CD4-positive, alpha-beta memory T cell (primary cell): ENCODE measurements at regions not wholly inside any gene's neighbourhood (a gene's known extent, or its start where the extent isn't known, plus 50 kb on each side); places are given as distances from the start of the nearest gene placed in this dataset.

Experiments used
- CTCF ChIA-PET: fragments of 350-600 bp; sonication (Branson Sonifier 250); formaldehyde crosslinking; loops from one replicate; lab custom pipeline; 2021; ENCODE audit warnings: inconsistent platforms; ENCODE audit not compliant: partially characterized antibody; lab: Charles Lee
- POLR2A ChIA-PET: fragments of 350-600 bp; sonication (Branson Sonifier 250); formaldehyde crosslinking; loops from one replicate; lab custom pipeline; 2021; ENCODE audit not compliant: partially characterized antibody; lab: Charles Lee
- DNase-seq, 5 donors: peaks; one replicate each; pipeline versions ENCODE4 v3.0.0 to v3.0.0-alpha.2; 2020 to 2022; ENCODE audit warnings: mixed read lengths in 1 of 5
- H3K27ac ChIP-seq: one replicate; pipeline ENCODE4 v1.7.0; 2013; ENCODE audit warnings: low read depth, low read length
- H3K27me3 ChIP-seq: 2 replicates; pipeline ENCODE4 v1.7.0; 2013; ENCODE audit warnings: mild to moderate bottlenecking, low read length, moderate library complexity; ENCODE audit not compliant: insufficient read depth
- H3K36me3 ChIP-seq: 2 replicates; pipeline ENCODE4 v1.7.0; 2013; ENCODE audit warnings: mild to moderate bottlenecking, low read length, moderate library complexity; ENCODE audit not compliant: insufficient read depth
- H3K4me1 ChIP-seq: 2 replicates; pipeline ENCODE4 v1.7.0; 2013; ENCODE audit warnings: mild to moderate bottlenecking, low read length, moderate library complexity; ENCODE audit not compliant: insufficient read depth
- H3K4me3 ChIP-seq, 2 donors: one replicate each; pipeline ENCODE4 v1.7.0; 2013; ENCODE audit warnings: low read length in 2 of 2, mild to moderate bottlenecking in 1 of 2
- H3K9me3 ChIP-seq, 2 donors: one replicate each; pipeline ENCODE4 v1.7.0; 2013; ENCODE audit warnings: low read length in 2 of 2, control low read depth in 1 of 2; ENCODE audit not compliant: control insufficient read depth in 1 of 2
- H3K27ac Mint-ChIP-seq, 7 donors: one replicate each; pipeline ENCODE4 v1.8.0; 2020 to 2021; ENCODE audit warnings: mixed read lengths in 7 of 7, mild to moderate bottlenecking in 6 of 7, inconsistent platforms in 3 of 7, moderate library complexity in 3 of 7
- H3K27me3 Mint-ChIP-seq, 2 donors: one replicate each; pipeline ENCODE4 v1.8.0; 2020 to 2021; ENCODE audit warnings: mixed read lengths in 2 of 2
- H3K36me3 Mint-ChIP-seq, 2 donors: one replicate each; pipeline ENCODE4 v1.8.0; 2020 to 2021; ENCODE audit warnings: mixed read lengths in 2 of 2, inconsistent platforms in 1 of 2, mild to moderate bottlenecking in 1 of 2
- H3K4me1 Mint-ChIP-seq, 4 donors: one replicate each; pipeline ENCODE4 v1.8.0; 2020 to 2021; ENCODE audit warnings: mixed read lengths in 4 of 4, mild to moderate bottlenecking in 1 of 4
- H3K4me3 Mint-ChIP-seq, 8 donors: one replicate each; pipeline ENCODE4 v1.8.0; 2020 to 2021; ENCODE audit warnings: mixed read lengths in 8 of 8, mild to moderate bottlenecking in 7 of 8, moderate library complexity in 6 of 8, inconsistent platforms in 3 of 8
- H3K9me3 Mint-ChIP-seq, 8 donors: one replicate each; pipeline ENCODE4 v1.8.0; 2020 to 2021; ENCODE audit warnings: mixed read lengths in 8 of 8, mild to moderate bottlenecking in 5 of 8, inconsistent platforms in 3 of 8, moderate library complexity in 1 of 8
- intact Hi-C: fragments of 100-400 bp; cut with micrococcal nuclease; formaldehyde crosslinking; loops from one replicate; pipeline ENCODE4 v1.15.1; 2023

DNA sequence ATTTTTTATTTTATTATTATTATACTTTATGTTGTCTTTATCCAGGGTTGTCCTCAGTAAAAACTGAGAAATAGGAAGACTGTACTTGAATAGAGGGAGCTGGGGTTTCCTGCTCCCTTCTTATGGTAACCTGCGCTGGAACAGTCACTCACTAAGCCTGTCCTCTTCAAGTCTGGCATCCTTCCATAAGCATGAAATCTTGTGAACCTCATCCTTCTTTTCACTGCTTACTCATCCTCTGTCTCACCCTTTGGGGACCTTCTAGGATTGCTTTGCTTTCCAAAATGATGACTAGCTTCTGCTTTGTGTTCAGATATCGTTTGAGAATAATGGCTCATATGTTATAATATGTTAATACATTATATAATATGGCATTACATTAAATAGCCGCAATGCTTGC, 90.6 kb downstream of the C6orf118 start:
- H3K27ac Mint-ChIP-seq, result no peak overlapping the region
- POLR2A ChIA-PET, result no interaction called here
- DNase-seq, result no peak
- no peaks in the 10 kb centered on the region for H3K4me1 Mint-ChIP-seq
- H3K27me3 ChIP-seq, result no peaks in the 10 kb centered on the region
- H3K9me3 Mint-ChIP-seq, result peaks cover 0 to 7% (median 0%) of the 10 kb centered on the region in 8 donors
- no peaks in the 10 kb centered on the region for H3K4me1 ChIP-seq
- H3K36me3 Mint-ChIP-seq, result no peaks in the 10 kb centered on the region
- H3K9me3 ChIP-seq, result no peaks in the 10 kb centered on the region
- no peaks in the 10 kb centered on the region for H3K36me3 ChIP-seq
- intact Hi-C loops, result no loop called here
- H3K27me3 Mint-ChIP-seq, result no peaks in the 10 kb centered on the region
- H3K4me3 ChIP-seq, result no peak overlapping the region
- CTCF ChIA-PET, result no interaction called here
- no peak overlapping the region for H3K4me3 Mint-ChIP-seq
- H3K27ac ChIP-seq, result no peak overlapping the region

DNA sequence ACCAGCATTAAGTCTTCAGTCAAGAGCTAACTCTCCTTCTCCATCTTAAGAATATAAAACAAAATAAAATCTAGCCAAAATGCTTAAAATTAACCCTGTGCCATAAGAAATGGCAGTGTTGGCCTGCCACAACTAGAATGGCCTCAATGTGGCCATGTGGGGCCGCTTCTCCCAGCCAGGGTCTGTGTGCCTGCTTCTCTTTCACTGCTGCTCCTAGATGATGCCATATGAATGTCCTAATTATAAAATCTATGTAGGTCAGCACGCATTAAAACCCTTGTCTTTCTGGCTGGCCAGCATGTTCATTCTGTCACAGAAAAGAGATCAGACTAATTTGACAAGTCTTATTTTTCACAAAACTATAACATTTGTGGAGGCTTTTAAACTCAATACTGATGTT, 102.6 kb downstream of the C6orf118 start:
- H3K4me1 ChIP-seq, result no peaks in the 10 kb centered on the region
- H3K27me3 ChIP-seq, result no peaks in the 10 kb centered on the region
- H3K27me3 Mint-ChIP-seq, result no peaks in the 10 kb centered on the region
- no peak overlapping the region for H3K27ac Mint-ChIP-seq
- H3K27ac ChIP-seq, result no peak overlapping the region
- H3K36me3 Mint-ChIP-seq, result no peaks in the 10 kb centered on the region
- no peak overlapping the region for H3K4me3 Mint-ChIP-seq
- CTCF ChIA-PET, result no interaction called here
- H3K36me3 ChIP-seq, result no peaks in the 10 kb centered on the region
- no peak for DNase-seq
- POLR2A ChIA-PET, result no interaction called here
- intact Hi-C loops, result no loop called here
- no peaks in the 10 kb centered on the region for H3K4me1 Mint-ChIP-seq
- H3K9me3 Mint-ChIP-seq, result peaks cover 0 to 6% (median 3%) of the 10 kb centered on the region in 8 donors
- no peaks in the 10 kb centered on the region for H3K9me3 ChIP-seq
- H3K4me3 ChIP-seq, result no peak overlapping the region

DNA sequence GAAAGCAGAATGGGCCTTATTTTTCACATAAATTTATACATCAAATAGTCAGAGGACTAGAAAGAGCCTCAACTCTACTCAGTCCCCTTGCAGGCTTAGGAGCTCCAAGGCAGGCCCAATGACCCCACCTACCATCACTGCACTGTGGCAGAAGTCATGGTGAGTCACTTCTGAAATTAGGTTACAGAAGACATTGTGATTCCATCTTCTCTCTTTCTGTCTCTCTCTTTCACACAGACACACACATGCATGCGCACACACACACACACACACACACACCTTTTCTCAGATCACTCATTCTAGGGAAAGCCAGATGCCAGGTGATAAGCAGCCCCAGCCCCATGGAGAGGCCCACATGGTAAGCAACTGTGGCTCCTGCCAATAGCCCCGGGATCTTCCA, 103.8 kb downstream of the C6orf118 start:
- no peak overlapping the region for H3K27ac ChIP-seq
- no peaks in the 10 kb centered on the region for H3K9me3 ChIP-seq
- Mint-ChIP-seq H3K4me1 (no peaks in the 10 kb centered on the region), H3K27me3 (no peaks in the 10 kb centered on the region), H3K9me3 (peaks cover 0 to 8% (median 4%) of the 10 kb centered on the region in 8 donors), H3K4me3 (no peak overlapping the region), H3K36me3 (no peaks in the 10 kb centered on the region), H3K27ac (no peak overlapping the region)
- intact Hi-C loops, result no loop called here
- ChIA-PET CTCF (no interaction called here), POLR2A (no interaction called here)
- H3K27me3 ChIP-seq, result no peaks in the 10 kb centered on the region
- DNase-seq, result no peak
- no peaks in the 10 kb centered on the region for H3K36me3 ChIP-seq
- no peaks in the 10 kb centered on the region for H3K4me1 ChIP-seq
- no peak overlapping the region for H3K4me3 ChIP-seq

- H3K9me3 ChIP-seq, result no peaks in the 10 kb centered on the region
- no peaks in the 10 kb centered on the region for H3K27me3 ChIP-seq
- no peaks in the 10 kb centered on the region for H3K4me1 Mint-ChIP-seq
- H3K9me3 Mint-ChIP-seq, result peaks cover 0 to 13% (median 3%) of the 10 kb centered on the region in 8 donors
- POLR2A ChIA-PET, result no interaction called here
- H3K4me3 ChIP-seq, result no peak overlapping the region
- DNase-seq, result no peak
- no peak overlapping the region for H3K4me3 Mint-ChIP-seq
- H3K36me3 ChIP-seq, result no peaks in the 10 kb centered on the region
- H3K27ac Mint-ChIP-seq, result no peak overlapping the region
- no peak overlapping the region for H3K27ac ChIP-seq
- CTCF ChIA-PET, result no interaction called here
- H3K27me3 Mint-ChIP-seq, result no peaks in the 10 kb centered on the region
- H3K36me3 Mint-ChIP-seq, result no peaks in the 10 kb centered on the region
- intact Hi-C loops, result no loop called here
- H3K4me1 ChIP-seq, result no peaks in the 10 kb centered on the region
Measured at GRCh38 chr6:165204807-165205545, 104.4 kb downstream of the C6orf118 start.

DNA sequence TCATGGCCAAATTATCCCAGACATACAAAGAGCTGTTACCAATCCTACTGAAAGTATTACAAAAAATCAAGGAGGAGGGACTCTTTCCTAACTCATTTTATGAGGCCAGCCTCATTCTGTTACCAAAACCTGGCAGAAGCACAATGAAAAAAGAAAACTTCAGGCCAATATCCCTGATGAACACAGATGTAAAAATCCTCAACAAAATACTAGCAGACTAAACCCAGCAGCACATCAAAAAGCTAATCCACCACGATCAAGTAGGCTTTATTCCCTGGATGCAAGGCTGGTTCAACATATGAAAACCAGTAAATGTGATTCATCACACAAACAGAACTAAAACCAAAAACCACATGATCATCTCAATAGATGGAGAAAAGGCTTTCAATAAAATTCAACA, 109.2 kb downstream of the C6orf118 start:
- ChIA-PET CTCF (no interaction called here), POLR2A (no interaction called here)
- H3K4me1 ChIP-seq, result no peaks in the 10 kb centered on the region
- no peak overlapping the region for H3K27ac ChIP-seq
- Mint-ChIP-seq H3K4me3 (no peak overlapping the region), H3K9me3 (peaks cover 0 to 14% (median 6%) of the 10 kb centered on the region in 8 donors), H3K36me3 (no peaks in the 10 kb centered on the region), H3K4me1 (no peaks in the 10 kb centered on the region), H3K27me3 (peaks cover 0 to 1% of the 10 kb centered on the region in 2 donors), H3K27ac (no peak overlapping the region)
- intact Hi-C loops, result no loop called here
- H3K36me3 ChIP-seq, result no peaks in the 10 kb centered on the region
- H3K4me3 ChIP-seq, result no peak overlapping the region
- peaks cover 0 to 2% of the 10 kb centered on the region in 2 donors for H3K9me3 ChIP-seq
- no peaks in the 10 kb centered on the region for H3K27me3 ChIP-seq
- DNase-seq, result no peak

- no peak for DNase-seq
- Histone ChIP-seq H3K4me1 (no peaks in the 10 kb centered on the region), H3K27ac (no peak overlapping the region), H3K27me3 (no peaks in the 10 kb centered on the region), H3K36me3 (no peaks in the 10 kb centered on the region), H3K4me3 (no peak overlapping the region), H3K9me3 (no peaks in the 10 kb centered on the region)
- Mint-ChIP-seq H3K36me3 (no peaks in the 10 kb centered on the region), H3K27me3 (peaks cover 0 to under 1% of the 10 kb centered on the region in 2 donors), H3K4me3 (no peak overlapping the region), H3K27ac (no peak overlapping the region), H3K9me3 (peaks cover 0 to 15% (median 7%) of the 10 kb centered on the region in 8 donors), H3K4me1 (no peaks in the 10 kb centered on the region)
- POLR2A ChIA-PET, result no interaction called here
- intact Hi-C loops, result no loop called here
- CTCF ChIA-PET, result no interaction called here
Measured at GRCh38 chr6:165191461-165191860, 117.9 kb downstream of the C6orf118 start.

- Histone ChIP-seq H3K27ac (no peak overlapping the region), H3K4me1 (no peaks in the 10 kb centered on the region), H3K4me3 (no peak overlapping the region), H3K27me3 (no peaks in the 10 kb centered on the region), H3K36me3 (no peaks in the 10 kb centered on the region), H3K9me3 (no peaks in the 10 kb centered on the region)
- no peaks in the 10 kb centered on the region for H3K27me3 Mint-ChIP-seq
- intact Hi-C loops, result no loop called here
- no peaks in the 10 kb centered on the region for H3K36me3 Mint-ChIP-seq
- no peak overlapping the region for H3K4me3 Mint-ChIP-seq
- DNase-seq, result no peak
- H3K4me1 Mint-ChIP-seq, result no peaks in the 10 kb centered on the region
- CTCF ChIA-PET, result no interaction called here
- no peak overlapping the region for H3K27ac Mint-ChIP-seq
- H3K9me3 Mint-ChIP-seq, result peaks cover 0 to 9% (median 2%) of the 10 kb centered on the region in 8 donors
- POLR2A ChIA-PET, result no interaction called here
Measured at GRCh38 chr6:165186441-165187205, 122.8 kb downstream of the C6orf118 start.
